ENCODE measurements at regions not wholly inside any gene's neighbourhood (a gene's known extent, or its start where the extent isn't known, plus 50 kb on each side); places are given as distances from the start of the nearest gene placed in this dataset.

DNA sequence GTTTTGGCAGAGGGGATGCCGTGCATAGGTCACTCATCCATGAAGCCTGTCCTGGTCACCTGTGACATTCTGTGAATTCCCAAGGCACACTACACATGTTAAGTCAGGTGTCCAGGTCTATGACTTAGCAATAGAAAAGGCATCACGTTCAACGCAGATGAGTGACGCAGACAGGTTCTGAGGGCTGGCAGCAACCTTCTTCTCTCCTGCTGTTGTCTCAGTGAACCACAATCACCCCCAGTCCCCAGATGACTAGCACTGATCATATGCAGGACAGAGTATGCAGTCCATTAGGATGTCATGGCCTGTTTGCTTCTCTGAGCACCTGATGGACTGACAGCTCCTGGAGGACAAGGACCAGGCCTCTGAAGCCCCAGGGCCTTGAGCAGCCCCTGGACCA is 157.8 kb upstream of the KAZN start:
- intact Hi-C loops (cut with micrococcal nuclease; ENCODE audit: unreplicated experiment), result no loop called here
- no peak overlapping the region for H3K27ac ChIP-seq (ENCODE audit: low read depth, low read length, poor library complexity, severe bottlenecking)
- H3K4me3 ChIP-seq (ENCODE audit: low read depth, low read length, poor library complexity, severe bottlenecking), result no peak overlapping the region
- CTCF ChIA-PET, result no interaction called here
- DNase-seq (ENCODE audit: low spot score), result no peak
- TF ChIP-seq EZH2 (IDR thresholded peaks at IDR 0.05; ENCODE audit: borderline replicate concordance, low read depth, low read length, poor library complexity, severe bottlenecking), result no peak
- TF ChIP-seq, protein P1, sequence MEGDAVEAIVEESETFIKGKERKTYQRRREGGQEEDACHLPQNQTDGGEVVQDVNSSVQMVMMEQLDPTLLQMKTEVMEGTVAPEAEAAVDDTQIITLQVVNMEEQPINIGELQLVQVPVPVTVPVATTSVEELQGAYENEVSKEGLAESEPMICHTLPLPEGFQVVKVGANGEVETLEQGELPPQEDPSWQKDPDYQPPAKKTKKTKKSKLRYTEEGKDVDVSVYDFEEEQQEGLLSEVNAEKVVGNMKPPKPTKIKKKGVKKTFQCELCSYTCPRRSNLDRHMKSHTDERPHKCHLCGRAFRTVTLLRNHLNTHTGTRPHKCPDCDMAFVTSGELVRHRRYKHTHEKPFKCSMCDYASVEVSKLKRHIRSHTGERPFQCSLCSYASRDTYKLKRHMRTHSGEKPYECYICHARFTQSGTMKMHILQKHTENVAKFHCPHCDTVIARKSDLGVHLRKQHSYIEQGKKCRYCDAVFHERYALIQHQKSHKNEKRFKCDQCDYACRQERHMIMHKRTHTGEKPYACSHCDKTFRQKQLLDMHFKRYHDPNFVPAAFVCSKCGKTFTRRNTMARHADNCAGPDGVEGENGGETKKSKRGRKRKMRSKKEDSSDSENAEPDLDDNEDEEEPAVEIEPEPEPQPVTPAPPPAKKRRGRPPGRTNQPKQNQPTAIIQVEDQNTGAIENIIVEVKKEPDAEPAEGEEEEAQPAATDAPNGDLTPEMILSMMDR (conservative IDR thresholded peaks at IDR 0.05; ENCODE audit: low read depth, low read length), result no peak
- H3K4me1 ChIP-seq (ENCODE audit: insufficient read depth, low read length, poor library complexity, severe bottlenecking), result peaks cover 28% of the 10 kb centered on the region
- H3K36me3 ChIP-seq (ENCODE audit: insufficient read depth, low read length, poor library complexity, severe bottlenecking), result no peaks in the 10 kb centered on the region
- H3K27me3 ChIP-seq (replicated peaks; ENCODE audit: insufficient read depth, low read depth, low read length, poor library complexity), result no peaks in the 10 kb centered on the region
- POLR2A ChIA-PET (ENCODE audit: low non-redundant PET), result no interaction called here
- H3K9me3 ChIP-seq (ENCODE audit: low read depth, low read length, poor library complexity, severe bottlenecking), result no peaks in the 10 kb centered on the region
- BruUV-seq (replicated peaks), result no TSS peak

GRCh38 chr1:14441302-14441741 is 157.2 kb upstream of the KAZN start:
- peak; percentile 63 for DNase-seq (ENCODE audit: low spot score)
- POLR2A ChIA-PET (ENCODE audit: low non-redundant PET), result no interaction called here
- intact Hi-C loops (cut with micrococcal nuclease; ENCODE audit: unreplicated experiment), result no loop called here

DNA sequence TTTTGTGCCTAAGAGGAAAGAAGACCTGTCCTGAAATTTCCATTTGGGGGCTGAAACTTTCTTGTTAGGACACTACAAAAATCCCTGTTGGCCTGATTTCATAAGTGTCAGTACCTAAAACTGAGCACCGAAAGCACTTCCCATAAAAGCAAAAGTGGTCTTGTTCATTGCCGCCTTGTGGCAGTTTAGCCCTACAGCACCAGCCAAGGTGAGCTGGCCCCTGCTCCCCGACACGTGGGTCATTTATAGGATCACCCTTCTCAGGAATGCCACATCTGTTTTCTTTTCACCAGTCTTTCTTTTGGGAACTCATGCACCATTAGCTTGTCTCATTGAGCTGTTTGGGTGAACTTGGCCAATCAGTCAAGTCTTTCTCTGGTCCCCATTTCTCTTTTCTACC is 155.8 kb upstream of the KAZN start:
- BruUV-seq (replicated peaks), result no TSS peak
- Histone ChIP-seq H3K36me3 (ENCODE audit: insufficient read depth, low read length, poor library complexity, severe bottlenecking) (no peaks in the 10 kb centered on the region), H3K27ac (ENCODE audit: low read depth, low read length, poor library complexity, severe bottlenecking) (peak overlapping the region; percentile 51), H3K4me1 (ENCODE audit: insufficient read depth, low read length, poor library complexity, severe bottlenecking) (peaks cover 28% of the 10 kb centered on the region), H3K4me3 (ENCODE audit: low read depth, low read length, poor library complexity, severe bottlenecking) (no peak overlapping the region), H3K27me3 (replicated peaks; ENCODE audit: insufficient read depth, low read depth, low read length, poor library complexity) (no peaks in the 10 kb centered on the region), H3K9me3 (ENCODE audit: low read depth, low read length, poor library complexity, severe bottlenecking) (no peaks in the 10 kb centered on the region)
- DNase-seq (ENCODE audit: low spot score), result no peak
- ChIA-PET POLR2A (ENCODE audit: low non-redundant PET) (no interaction called here), CTCF (interaction anchor here (0.7 kb wide), 1 partner anchor 87 kb away, joined by 3 read pairs; no protein-coding TSS in a partner anchor)
- intact Hi-C loops (cut with micrococcal nuclease; ENCODE audit: unreplicated experiment), result no loop called here
- TF ChIP-seq, protein P1 (conservative IDR thresholded peaks at IDR 0.05; ENCODE audit: low read depth, low read length), result no peak
- no peak for TF ChIP-seq EZH2 (IDR thresholded peaks at IDR 0.05; ENCODE audit: borderline replicate concordance, low read depth, low read length, poor library complexity, severe bottlenecking)

More at GRCh38 chr1:14441302-14441741, 157.2 kb upstream of the KAZN start:
- H3K27me3 ChIP-seq (replicated peaks; ENCODE audit: insufficient read depth, low read depth, low read length, poor library complexity), result no peaks in the 10 kb centered on the region
- CTCF ChIA-PET, result no interaction called here
- H3K36me3 ChIP-seq (ENCODE audit: insufficient read depth, low read length, poor library complexity, severe bottlenecking), result no peaks in the 10 kb centered on the region
- TF ChIP-seq, protein P1 (conservative IDR thresholded peaks at IDR 0.05; ENCODE audit: low read depth, low read length), result no peak
- no peak for TF ChIP-seq EZH2 (IDR thresholded peaks at IDR 0.05; ENCODE audit: borderline replicate concordance, low read depth, low read length, poor library complexity, severe bottlenecking)
- no TSS peak for BruUV-seq (replicated peaks)
- no peak overlapping the region for H3K4me3 ChIP-seq (ENCODE audit: low read depth, low read length, poor library complexity, severe bottlenecking)
- H3K27ac ChIP-seq (ENCODE audit: low read depth, low read length, poor library complexity, severe bottlenecking), result peak overlapping the region; percentile 51
- H3K4me1 ChIP-seq (ENCODE audit: insufficient read depth, low read length, poor library complexity, severe bottlenecking), result peaks cover 28% of the 10 kb centered on the region
- no peaks in the 10 kb centered on the region for H3K9me3 ChIP-seq (ENCODE audit: low read depth, low read length, poor library complexity, severe bottlenecking)

All from A673 (cell line).